ENCODE measurements at regions not wholly inside any gene's neighbourhood (a gene's known extent, or its start where the extent isn't known, plus 50 kb on each side); places are given as distances from the start of the nearest gene placed in this dataset.

GRCh38 chr4:177761692-177762091, 319.5 kb upstream of the AGA start:
- TF ChIP-seq POLR2AphosphoS5 (IDR thresholded peaks at IDR 0.05; ENCODE audit: low read depth) (no peak), CTCF (IDR thresholded peaks at IDR 0.05; ENCODE audit: insufficient read depth, low read length) (no peak)

Data from HL-60 (cell line).